ENCODE measurements at regions not wholly inside any gene's neighbourhood (a gene's known extent, or its start where the extent isn't known, plus 50 kb on each side); places are given as distances from the start of the nearest gene placed in this dataset.
"Not testable (repeated sequence)": the region's sequence is repeated elsewhere in the genome, so short reads cannot be mapped to it uniquely, and the experiment has no call there.

DNA sequence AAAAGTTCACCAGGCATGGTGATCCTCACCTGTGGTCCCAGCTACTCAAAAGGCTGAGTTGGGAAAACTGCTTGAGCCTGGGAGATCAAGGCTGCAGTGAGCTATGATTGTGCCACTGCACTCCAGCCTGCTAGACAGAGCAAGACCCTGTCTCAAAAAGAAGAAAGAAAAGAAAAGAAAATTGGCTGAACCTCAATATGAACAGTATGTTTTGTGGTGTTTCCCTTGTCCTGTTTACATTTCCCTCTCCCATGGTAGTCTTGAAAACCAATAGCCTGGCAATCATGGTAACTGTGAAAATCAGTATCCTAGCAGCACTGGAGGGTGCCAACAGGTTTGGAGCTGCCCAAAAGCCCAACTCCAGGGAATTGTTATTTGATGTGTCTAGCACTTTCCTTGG is 174.1 kb upstream of the NR4A3 start:
- Histone ChIP-seq H3K4me3 (no peak overlapping the region), H3K36me3 (ENCODE audit: low read depth) (no peaks in the 10 kb centered on the region), H3K9me3 (no peaks in the 10 kb centered on the region), H3K4me1 (ENCODE audit: low read depth) (no peaks in the 10 kb centered on the region)
- ATAC-seq (no peak), DNase-seq (no peak)
- intact Hi-C loops (cut with DNase I, micrococcal nuclease) = no loop called here
- TF ChIP-seq, protein P1, sequence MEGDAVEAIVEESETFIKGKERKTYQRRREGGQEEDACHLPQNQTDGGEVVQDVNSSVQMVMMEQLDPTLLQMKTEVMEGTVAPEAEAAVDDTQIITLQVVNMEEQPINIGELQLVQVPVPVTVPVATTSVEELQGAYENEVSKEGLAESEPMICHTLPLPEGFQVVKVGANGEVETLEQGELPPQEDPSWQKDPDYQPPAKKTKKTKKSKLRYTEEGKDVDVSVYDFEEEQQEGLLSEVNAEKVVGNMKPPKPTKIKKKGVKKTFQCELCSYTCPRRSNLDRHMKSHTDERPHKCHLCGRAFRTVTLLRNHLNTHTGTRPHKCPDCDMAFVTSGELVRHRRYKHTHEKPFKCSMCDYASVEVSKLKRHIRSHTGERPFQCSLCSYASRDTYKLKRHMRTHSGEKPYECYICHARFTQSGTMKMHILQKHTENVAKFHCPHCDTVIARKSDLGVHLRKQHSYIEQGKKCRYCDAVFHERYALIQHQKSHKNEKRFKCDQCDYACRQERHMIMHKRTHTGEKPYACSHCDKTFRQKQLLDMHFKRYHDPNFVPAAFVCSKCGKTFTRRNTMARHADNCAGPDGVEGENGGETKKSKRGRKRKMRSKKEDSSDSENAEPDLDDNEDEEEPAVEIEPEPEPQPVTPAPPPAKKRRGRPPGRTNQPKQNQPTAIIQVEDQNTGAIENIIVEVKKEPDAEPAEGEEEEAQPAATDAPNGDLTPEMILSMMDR (IDR thresholded peaks at IDR 0.05) = no peak

DNA sequence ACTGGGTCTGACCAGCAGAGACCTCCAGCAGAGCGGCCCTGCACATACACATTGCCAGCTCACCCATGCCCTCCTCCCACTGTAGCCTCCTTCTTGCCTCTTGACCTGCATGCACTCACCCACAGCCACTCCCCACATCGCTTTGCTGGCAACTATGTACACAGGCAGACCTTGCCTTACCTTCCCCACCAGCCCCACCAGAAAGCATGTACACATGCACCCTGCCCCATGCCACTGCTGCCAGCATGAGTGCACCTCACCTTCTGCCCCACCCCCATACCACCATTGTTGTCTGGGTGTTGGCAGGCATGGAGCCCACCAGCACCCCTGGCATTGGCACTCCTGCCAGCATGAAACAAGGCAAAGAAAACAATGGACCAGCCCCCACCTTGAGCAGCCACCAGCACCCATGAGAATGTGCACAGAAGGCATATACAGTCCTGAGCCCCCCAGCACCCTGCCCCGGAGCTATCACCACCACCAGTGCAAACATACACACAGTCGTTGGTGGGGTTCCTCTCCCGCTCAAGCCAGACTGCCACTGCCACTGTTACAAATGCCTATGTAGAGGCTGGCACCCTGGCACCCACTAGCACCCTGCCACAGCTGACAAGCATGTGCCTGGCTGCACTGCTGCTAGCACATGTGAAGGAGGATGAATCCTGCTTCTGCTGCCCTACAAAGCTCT is 171.4 kb upstream of the NR4A3 start:
- Histone ChIP-seq H3K4me3 (no peak overlapping the region), H3K4me1 (ENCODE audit: low read depth) (no peaks in the 10 kb centered on the region), H3K9me3 (no peaks in the 10 kb centered on the region), H3K36me3 (ENCODE audit: low read depth) (no peaks in the 10 kb centered on the region)
- intact Hi-C loops (cut with DNase I, micrococcal nuclease) = no loop called here
- ATAC-seq = no peak
- DNase-seq = no peak
- TF ChIP-seq, protein P1 (IDR thresholded peaks at IDR 0.05) = no peak

DNA sequence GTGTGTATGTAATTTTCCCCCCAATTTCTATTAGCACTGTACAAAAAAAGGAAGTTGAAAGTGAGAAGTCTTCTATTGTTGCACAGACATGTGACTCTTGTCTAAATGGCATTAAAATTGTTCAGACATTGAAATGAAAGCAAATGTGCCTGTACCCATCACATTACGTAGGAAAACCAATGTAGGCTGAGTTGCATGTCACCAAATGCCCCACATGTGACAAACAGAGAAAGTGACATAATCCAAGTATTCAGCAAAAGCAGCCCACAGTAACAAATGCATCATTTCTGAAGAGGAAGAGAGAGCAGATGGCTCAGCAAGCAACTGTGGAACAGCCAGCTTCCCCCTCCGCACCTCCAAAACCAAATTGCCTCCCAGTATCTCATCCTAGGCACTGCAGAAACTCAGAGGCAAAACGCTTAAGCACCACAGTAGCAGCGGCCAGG is 161.5 kb upstream of the NR4A3 start:
- intact Hi-C loops (cut with DNase I, micrococcal nuclease) = no loop called here
- Histone ChIP-seq H3K4me1 (ENCODE audit: low read depth) (no peaks in the 10 kb centered on the region), H3K4me3 (no peak overlapping the region), H3K9me3 (no peaks in the 10 kb centered on the region), H3K36me3 (ENCODE audit: low read depth) (no peaks in the 10 kb centered on the region)
- ATAC-seq (peak; percentile 40), DNase-seq (peak in 1 of 3 donors; percentile 2)
- TF ChIP-seq, protein P1 (IDR thresholded peaks at IDR 0.05) = no peak

DNA sequence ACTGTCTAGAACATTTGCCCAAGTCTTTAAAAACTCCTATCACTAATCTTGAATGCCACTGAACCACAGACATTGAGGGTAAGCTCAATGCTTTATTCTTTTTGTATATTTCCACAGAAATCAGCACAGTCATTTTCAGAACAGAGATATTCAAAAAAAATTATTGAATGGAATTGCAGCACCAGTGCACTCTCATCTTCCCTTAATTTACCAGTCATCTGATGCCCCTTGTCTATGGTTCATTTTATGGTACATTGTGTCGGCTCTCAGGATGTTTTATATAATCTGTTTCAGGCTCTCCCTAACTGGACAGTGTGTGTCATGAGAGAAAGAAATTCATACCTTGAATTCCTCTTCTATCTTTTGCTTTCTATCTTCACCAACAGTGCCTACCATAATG is 158.4 kb upstream of the NR4A3 start:
- intact Hi-C loops (cut with DNase I, micrococcal nuclease) = no loop called here
- no peak overlapping the region for H3K4me3 ChIP-seq
- DNase-seq (no peak), ATAC-seq (no peak)
- H3K4me1 ChIP-seq (ENCODE audit: low read depth) = no peaks in the 10 kb centered on the region
- TF ChIP-seq, protein P1 (IDR thresholded peaks at IDR 0.05) = no peak
- H3K9me3 ChIP-seq = no peaks in the 10 kb centered on the region
- H3K36me3 ChIP-seq (ENCODE audit: low read depth) = no peaks in the 10 kb centered on the region

DNA sequence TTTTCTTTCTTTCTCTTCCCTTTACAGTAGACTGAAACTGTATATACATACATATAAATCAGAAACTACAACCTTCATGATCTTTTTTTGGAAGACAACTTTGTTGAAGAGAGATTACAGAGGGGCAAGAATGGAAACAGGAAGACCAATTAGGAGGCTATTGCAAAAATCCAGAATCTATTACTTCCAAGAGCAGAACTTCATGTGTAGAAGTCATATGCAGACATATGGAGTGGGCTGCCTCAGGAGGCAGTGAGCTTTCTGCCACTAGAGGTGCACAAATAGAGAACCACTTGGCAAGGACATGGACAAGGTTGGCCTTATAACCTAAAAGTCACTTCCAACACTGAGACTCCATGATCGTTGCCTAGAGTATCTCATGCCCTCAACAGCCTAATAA is 157.8 kb upstream of the NR4A3 start:
- ATAC-seq = no peak
- no peak overlapping the region for H3K4me3 ChIP-seq
- TF ChIP-seq, protein P1 (IDR thresholded peaks at IDR 0.05) = no peak

DNA sequence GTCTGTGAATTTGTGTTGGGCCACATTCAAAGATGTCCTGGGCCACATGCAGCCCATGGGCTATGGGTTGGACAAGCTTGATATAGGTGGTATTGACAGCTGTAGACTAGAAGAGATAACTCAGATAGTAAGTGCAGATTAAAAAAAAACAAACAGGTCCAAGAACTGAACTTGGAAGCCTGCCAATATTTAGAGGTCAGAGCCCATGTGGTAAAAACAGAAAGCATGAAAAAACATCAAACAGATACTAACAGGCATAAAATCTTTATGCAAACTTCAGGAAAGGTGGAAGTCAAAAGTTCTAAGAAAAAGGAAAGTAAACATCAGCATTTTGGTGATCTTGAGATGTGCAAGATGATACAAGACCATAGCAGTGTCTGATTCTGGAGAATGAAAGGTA is 155.1 kb upstream of the NR4A3 start:
- intact Hi-C loops (cut with DNase I, micrococcal nuclease) = no loop called here
- H3K9me3 ChIP-seq = no peaks in the 10 kb centered on the region
- ATAC-seq (no peak), DNase-seq (no peak)
- H3K4me3 ChIP-seq = no peak overlapping the region
- H3K4me1 ChIP-seq (ENCODE audit: low read depth) = no peaks in the 10 kb centered on the region
- TF ChIP-seq, protein P1 (IDR thresholded peaks at IDR 0.05) = no peak
- H3K36me3 ChIP-seq (ENCODE audit: low read depth) = no peaks in the 10 kb centered on the region

More for the DNA sequence above, 157.8 kb upstream of the NR4A3 start:
- Histone ChIP-seq H3K4me1 (ENCODE audit: low read depth) (no peaks in the 10 kb centered on the region), H3K36me3 (ENCODE audit: low read depth) (no peaks in the 10 kb centered on the region), H3K9me3 (no peaks in the 10 kb centered on the region)
- no peak for DNase-seq
- intact Hi-C loops (cut with DNase I, micrococcal nuclease) = no loop called here

DNA sequence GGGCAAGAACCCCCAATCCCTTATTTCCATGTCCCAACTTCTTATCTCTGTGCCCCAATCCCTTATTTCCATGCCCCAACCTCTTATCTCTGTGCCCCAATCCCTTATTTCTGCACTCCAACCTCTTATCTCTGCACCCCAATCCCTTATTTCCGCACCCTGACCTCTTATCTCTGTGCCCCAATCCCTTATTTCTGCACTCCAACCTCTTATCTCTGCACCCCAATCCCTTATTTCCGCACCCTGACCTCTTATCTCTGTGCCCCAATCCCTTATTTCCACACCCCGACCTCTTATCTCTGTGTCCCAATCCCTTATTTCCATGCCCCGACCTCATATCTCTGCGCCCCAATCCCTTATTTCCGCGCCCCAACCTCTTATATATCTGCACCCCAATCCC is 150.8 kb upstream of the NR4A3 start:
- ATAC-seq; H3K4me3 ChIP-seq; DNase-seq; H3K36me3 ChIP-seq (ENCODE audit: low read depth); H3K4me1 ChIP-seq (ENCODE audit: low read depth); intact Hi-C loops (cut with DNase I, micrococcal nuclease); H3K9me3 ChIP-seq: not testable (repeated sequence)
